ENCODE measurements at regions not wholly inside any gene's neighbourhood (a gene's known extent, or its start where the extent isn't known, plus 50 kb on each side); places are given as distances from the start of the nearest gene placed in this dataset.
A peak's percentile ranks its signal among the peaks of the same experiment; 100 is the strongest.
"Not testable (repeated sequence)": the region's sequence is repeated elsewhere in the genome, so short reads cannot be mapped to it uniquely, and the experiment has no call there.

DNA sequence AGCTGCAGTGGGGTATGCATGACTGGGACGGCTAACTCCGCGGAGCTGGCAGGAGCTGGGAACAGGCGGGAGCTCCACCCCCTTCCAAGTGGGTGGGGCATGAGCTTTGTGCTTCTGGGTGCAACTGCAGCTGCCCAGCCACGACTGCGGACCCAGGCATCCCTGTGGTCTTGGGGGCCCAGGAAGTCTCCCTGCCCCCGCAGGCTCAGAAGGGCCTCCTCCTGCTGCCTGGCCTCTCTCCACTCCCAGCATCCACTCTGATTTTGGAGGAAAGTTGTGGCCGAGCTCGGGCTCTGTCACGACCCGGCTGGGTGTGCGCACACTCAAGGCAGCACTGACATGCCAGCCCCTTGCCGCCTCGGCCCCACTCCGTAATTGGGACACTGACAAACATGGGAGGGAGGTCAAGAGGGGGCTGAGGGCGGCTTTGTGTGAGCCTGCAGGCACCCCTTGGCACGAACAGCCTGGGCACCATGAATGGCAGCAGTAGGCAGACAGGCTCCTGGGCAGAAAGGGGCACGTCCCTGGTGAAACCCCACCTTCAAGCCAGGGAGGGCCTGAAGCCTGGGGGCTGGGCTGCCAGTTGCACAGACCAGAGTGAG lies 822.6 kb downstream of the GLUD2 start:
- 85 to 91% methylated on average over 4 to 18 of the region's 18 CpGs for WGBS, 2 donors
- TF ChIP-seq, protein P1, sequence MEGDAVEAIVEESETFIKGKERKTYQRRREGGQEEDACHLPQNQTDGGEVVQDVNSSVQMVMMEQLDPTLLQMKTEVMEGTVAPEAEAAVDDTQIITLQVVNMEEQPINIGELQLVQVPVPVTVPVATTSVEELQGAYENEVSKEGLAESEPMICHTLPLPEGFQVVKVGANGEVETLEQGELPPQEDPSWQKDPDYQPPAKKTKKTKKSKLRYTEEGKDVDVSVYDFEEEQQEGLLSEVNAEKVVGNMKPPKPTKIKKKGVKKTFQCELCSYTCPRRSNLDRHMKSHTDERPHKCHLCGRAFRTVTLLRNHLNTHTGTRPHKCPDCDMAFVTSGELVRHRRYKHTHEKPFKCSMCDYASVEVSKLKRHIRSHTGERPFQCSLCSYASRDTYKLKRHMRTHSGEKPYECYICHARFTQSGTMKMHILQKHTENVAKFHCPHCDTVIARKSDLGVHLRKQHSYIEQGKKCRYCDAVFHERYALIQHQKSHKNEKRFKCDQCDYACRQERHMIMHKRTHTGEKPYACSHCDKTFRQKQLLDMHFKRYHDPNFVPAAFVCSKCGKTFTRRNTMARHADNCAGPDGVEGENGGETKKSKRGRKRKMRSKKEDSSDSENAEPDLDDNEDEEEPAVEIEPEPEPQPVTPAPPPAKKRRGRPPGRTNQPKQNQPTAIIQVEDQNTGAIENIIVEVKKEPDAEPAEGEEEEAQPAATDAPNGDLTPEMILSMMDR (IDR thresholded peaks at IDR 0.05) = no peak
- TF ChIP-seq POLR2A (IDR thresholded peaks at IDR 0.05) = no peak
- intact Hi-C loops (cut with DNase I; ENCODE audit: low total_unique reads) = no loop called here
- H3K4me3 ChIP-seq (ENCODE audit: low read depth, poor library complexity, severe bottlenecking) = no peak overlapping the region
- no peak for DNase-seq (ENCODE audit: low spot score in 2 of 2)

DNA sequence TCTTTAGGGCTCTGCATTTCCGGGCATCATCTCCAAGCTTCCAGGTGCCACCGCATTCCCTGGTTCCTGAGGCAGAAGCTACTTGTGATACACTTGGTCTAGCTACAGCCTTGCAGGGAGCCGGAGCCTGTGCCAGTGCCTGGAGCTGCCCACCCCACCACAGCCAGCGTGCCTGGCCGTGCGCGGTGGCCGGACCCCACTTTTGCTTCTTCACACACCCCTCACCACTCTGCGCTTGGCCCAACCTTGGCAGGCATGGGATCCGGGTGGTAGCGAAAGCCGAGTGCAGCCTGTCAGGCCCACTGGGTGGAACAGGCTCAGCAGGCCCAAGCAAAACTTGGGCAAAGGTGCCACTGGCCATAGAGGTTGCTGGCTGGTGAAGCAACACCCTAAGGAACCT lies 823.7 kb downstream of the GLUD2 start:
- H3K4me3 ChIP-seq (ENCODE audit: low read depth, poor library complexity, severe bottlenecking) = no peak overlapping the region
- peak in 1 of 2 donors; percentile 64 for DNase-seq (ENCODE audit: low spot score in 2 of 2)
- WGBS, 2 donors = 95 to 99% methylated on average over 10 to 12 of the region's 12 CpGs
- TF ChIP-seq, protein P1 (IDR thresholded peaks at IDR 0.05) = no peak
- TF ChIP-seq POLR2A (IDR thresholded peaks at IDR 0.05) = no peak
- intact Hi-C loops (cut with DNase I; ENCODE audit: low total_unique reads) = no loop called here

- no peak for DNase-seq (ENCODE audit: low spot score in 2 of 2)
- intact Hi-C loops (cut with DNase I; ENCODE audit: low total_unique reads) = no loop called here
- no peak overlapping the region for H3K4me3 ChIP-seq (ENCODE audit: low read depth, poor library complexity, severe bottlenecking)
- TF ChIP-seq, protein P1 (IDR thresholded peaks at IDR 0.05) = no peak
- no peak for TF ChIP-seq POLR2A (IDR thresholded peaks at IDR 0.05)
These were observed 828.9 kb downstream of the GLUD2 start for GRCh38 chrX:121876305-121876704.

- DNase-seq (ENCODE audit: low spot score in 2 of 2); intact Hi-C loops (cut with DNase I; ENCODE audit: low total_unique reads); H3K4me3 ChIP-seq (ENCODE audit: low read depth, poor library complexity, severe bottlenecking): not testable (repeated sequence)
- 88 to 97% methylated on average over 17 to 18 of the region's 18 CpGs for WGBS, 2 donors
These were observed 829.9 kb downstream of the GLUD2 start for GRCh38 chrX:121877337-121877736.

GRCh38 chrX:121886557-121886956 lies 839.1 kb downstream of the GLUD2 start:
- no peak for TF ChIP-seq POLR2A (IDR thresholded peaks at IDR 0.05)
- TF ChIP-seq, protein P1 (IDR thresholded peaks at IDR 0.05) = no peak
- WGBS, 2 donors = 59 to 60% methylated on average over 2 of the region's 2 CpGs
- no peak overlapping the region for H3K4me3 ChIP-seq (ENCODE audit: low read depth, poor library complexity, severe bottlenecking)
- intact Hi-C loops (cut with DNase I; ENCODE audit: low total_unique reads) = no loop called here
- no peak for DNase-seq (ENCODE audit: low spot score in 2 of 2)

GRCh38 chrX:121894756-121895155 lies 847.3 kb downstream of the GLUD2 start:
- intact Hi-C loops (cut with DNase I; ENCODE audit: low total_unique reads) = no loop called here
- no peak for DNase-seq (ENCODE audit: low spot score in 2 of 2)
- TF ChIP-seq, protein P1 (IDR thresholded peaks at IDR 0.05) = no peak
- TF ChIP-seq POLR2A (IDR thresholded peaks at IDR 0.05) = no peak
- no peak overlapping the region for H3K4me3 ChIP-seq (ENCODE audit: low read depth, poor library complexity, severe bottlenecking)
- 63 to 82% methylated on average over 3 of the region's 3 CpGs for whole genome bisulfite sequencing, 2 donors
